ENCODE measurements at regions not wholly inside any gene's neighbourhood (a gene's known extent, or its start where the extent isn't known, plus 50 kb on each side); places are given as distances from the start of the nearest gene placed in this dataset.
A peak's percentile ranks its signal among the peaks of the same experiment; 100 is the strongest.

DNA sequence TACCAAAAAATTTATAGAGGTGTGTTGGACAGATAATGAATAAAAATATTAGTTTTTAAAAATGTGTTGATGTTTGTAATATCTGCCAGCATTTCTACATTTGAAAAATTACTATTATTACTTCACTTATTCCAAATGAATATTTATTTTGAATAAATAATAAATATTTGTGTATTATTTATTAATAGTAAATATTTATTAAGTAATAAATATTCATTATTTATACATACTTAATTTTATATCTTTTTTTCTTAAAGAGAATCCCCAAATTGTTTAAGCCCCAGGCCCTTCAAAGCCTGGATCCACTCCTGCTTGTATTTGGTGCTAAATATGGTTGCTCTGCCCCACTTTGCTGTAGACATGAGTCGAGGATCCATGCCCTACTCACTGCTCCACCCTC, 60.5 kb upstream of the HOPX start:
- Histone ChIP-seq H3K36me3 (ENCODE audit: control insufficient read depth in 2 of 2, insufficient read depth in 1 of 2, low read length in 2 of 2) (no peaks in the 10 kb centered on the region), H3K27ac (ENCODE audit: extremely low read depth, low read depth, low read length) (no peak overlapping the region), H3K4me3 (ENCODE audit: low read depth, low read length) (no peak overlapping the region), H3K4me1 (ENCODE audit: control insufficient read depth, insufficient read depth, low read length) (peaks cover 3% of the 10 kb centered on the region; the same call in 1 of the 2 replicates), H3K9me3 (ENCODE audit: control insufficient read depth, insufficient read depth, low read depth, low read length) (no peaks in the 10 kb centered on the region)
- CTCF ChIA-PET = no interaction called here
- POLR2A ChIA-PET = no interaction called here
- TF ChIP-seq SP2 (tag by site-specific recombination; IDR thresholded peaks at IDR 0.05) (no peak), KLF10 (tag by site-specific recombination; IDR thresholded peaks at IDR 0.05) (no peak)

- Histone ChIP-seq H3K27ac (ENCODE audit: extremely low read depth, low read depth, low read length) (no peak overlapping the region), H3K36me3 (ENCODE audit: control insufficient read depth in 2 of 2, insufficient read depth in 1 of 2, low read length in 2 of 2) (no peaks in the 10 kb centered on the region), H3K4me3 (ENCODE audit: low read depth, low read length) (no peak overlapping the region), H3K9me3 (ENCODE audit: control insufficient read depth, insufficient read depth, low read depth, low read length) (no peaks in the 10 kb centered on the region), H3K4me1 (ENCODE audit: control insufficient read depth, insufficient read depth, low read length) (peaks cover 3% of the 10 kb centered on the region; the same call in 1 of the 2 replicates)
- ChIA-PET POLR2A (no interaction called here), CTCF (interaction anchor here (0.9 kb wide), 1 partner anchor 9 kb away, joined by 4 read pairs; no protein-coding TSS in a partner anchor)
- peak; percentile 60; the same call in 1 of the 2 replicates for TF ChIP-seq SCRT2 (tag by site-specific recombination; IDR thresholded peaks at IDR 0.05)
- no peak for TF ChIP-seq ZNF776 (tag by site-specific recombination; IDR thresholded peaks at IDR 0.05; ENCODE audit: borderline replicate concordance)
- TF ChIP-seq, protein P1, sequence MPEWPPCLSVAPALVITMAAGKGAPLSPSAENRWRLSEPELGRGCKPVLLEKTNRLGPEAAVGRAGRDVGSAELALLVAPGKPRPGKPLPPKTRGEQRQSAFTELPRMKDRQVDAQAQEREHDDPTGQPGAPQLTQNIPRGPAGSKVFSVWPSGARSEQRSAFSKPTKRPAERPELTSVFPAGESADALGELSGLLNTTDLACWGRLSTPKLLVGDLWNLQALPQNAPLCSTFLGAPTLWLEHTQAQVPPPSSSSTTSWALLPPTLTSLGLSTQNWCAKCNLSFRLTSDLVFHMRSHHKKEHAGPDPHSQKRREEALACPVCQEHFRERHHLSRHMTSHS (tag by site-specific recombination; IDR thresholded peaks at IDR 0.05) = no peak
Measured at GRCh38 chr4:56739066-56739777, 58.1 kb upstream of the HOPX start.

DNA sequence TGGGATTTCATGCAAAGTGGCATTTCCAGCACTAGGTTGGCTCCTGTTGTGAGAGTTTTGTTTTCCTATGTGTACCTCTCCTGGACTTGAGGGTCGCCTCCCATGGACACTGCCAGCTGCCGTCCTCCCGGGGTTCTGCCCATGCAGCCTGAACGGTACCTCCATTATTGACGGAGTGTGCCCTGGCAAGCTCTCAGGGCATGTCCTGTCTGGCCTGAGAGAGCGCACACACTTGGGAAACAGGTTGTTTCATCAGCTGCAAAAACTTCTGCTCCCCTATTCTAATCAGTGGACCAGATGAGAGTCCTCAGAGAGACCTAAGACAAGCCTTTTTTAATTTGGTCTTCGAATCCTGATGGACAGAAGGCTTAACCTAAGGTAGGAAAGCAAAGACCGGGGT, 56.6 kb upstream of the HOPX start:
- TF ChIP-seq INSM2 (tag by site-specific recombination; IDR thresholded peaks at IDR 0.05) (no peak), ZNF266 (tag by site-specific recombination; IDR thresholded peaks at IDR 0.05; ENCODE audit: low read depth) (no peak), GLI2 (tag by site-specific recombination; IDR thresholded peaks at IDR 0.05; ENCODE audit: borderline replicate concordance, low read depth) (no peak), ZFP3 (tag by site-specific recombination; IDR thresholded peaks at IDR 0.05; ENCODE audit: low read depth) (no peak), ZNF37A (tag by site-specific recombination; IDR thresholded peaks at IDR 0.05) (no peak), ZNF664 (tag by site-specific recombination; IDR thresholded peaks at IDR 0.05) (no peak), ZNF645 (tag by site-specific recombination; IDR thresholded peaks at IDR 0.05) (no peak), HIC1 (tag by site-specific recombination; IDR thresholded peaks at IDR 0.05) (no peak), ZNF548 (tag by site-specific recombination; IDR thresholded peaks at IDR 0.05) (no peak), ZNF23 (tag by site-specific recombination; IDR thresholded peaks at IDR 0.05; ENCODE audit: borderline replicate concordance) (no peak), ZNF501 (tag by site-specific recombination; IDR thresholded peaks at IDR 0.05) (no peak)
- H3K4me1 ChIP-seq (ENCODE audit: control insufficient read depth, insufficient read depth, low read length) = no peaks in the 10 kb centered on the region
- no peaks in the 10 kb centered on the region for H3K36me3 ChIP-seq (ENCODE audit: control insufficient read depth in 2 of 2, insufficient read depth in 1 of 2, low read length in 2 of 2)
- no peaks in the 10 kb centered on the region for H3K9me3 ChIP-seq (ENCODE audit: control insufficient read depth, insufficient read depth, low read depth, low read length)
- POLR2A ChIA-PET = no interaction called here
- H3K4me3 ChIP-seq (ENCODE audit: low read depth, low read length) = no peak overlapping the region
- CTCF ChIA-PET = interaction anchor here (0.7 kb wide), 1 partner anchor 12 kb away, joined by 6 read pairs; no protein-coding TSS in a partner anchor
- no peak overlapping the region for H3K27ac ChIP-seq (ENCODE audit: extremely low read depth, low read depth, low read length)
